Spleen (tissue), 11 donors: ENCODE measurements at regions not wholly inside any gene's neighbourhood (a gene's known extent, or its start where the extent isn't known, plus 50 kb on each side); places are given as distances from the start of the nearest gene placed in this dataset.

Source experiments
- DNase-seq: peaks from one replicate; pipeline ENCODE4 v3.0.0-alpha.2; 2020
- H3K27ac ChIP-seq, 8 donors: fragments of 200-600 bp; sonication (generic) in 7 of 8; 1 replicate in 4 of 8; 2 replicates in 4 of 8; pipeline versions ENCODE4 v1.5.0 to v1.8.0; 2016 to 2021; ENCODE audit warnings: inconsistent platforms in 4 of 8, mild to moderate bottlenecking in 4 of 8, moderate library complexity in 1 of 8
- H3K27me3 ChIP-seq, 7 donors: fragments of 200-600 bp; sonication (generic) in 6 of 7; replicated peaks in 1 of 7; 1 replicate in 4 of 7; 2 replicates in 3 of 7; pipeline versions ENCODE4 v1.5.0 to v1.8.0; 2016 to 2021; ENCODE audit warnings: inconsistent platforms in 3 of 7, mild to moderate bottlenecking in 1 of 7
- H3K36me3 ChIP-seq, 6 donors: fragments of 200-600 bp; sonication (generic) in 5 of 6; 1 replicate in 4 of 6; 2 replicates in 2 of 6; pipeline versions ENCODE4 v1.5.0 to v1.8.0; 2016 to 2021; ENCODE audit warnings: inconsistent platforms in 2 of 6
- H3K4me1 ChIP-seq, 6 donors: fragments of 200-600 bp; sonication (generic) in 5 of 6; 1 replicate in 3 of 6; 2 replicates in 3 of 6; pipeline versions ENCODE4 v1.5.0 to v1.8.0; 2016 to 2021; ENCODE audit warnings: inconsistent platforms in 3 of 6
- H3K4me3 ChIP-seq, 8 donors: fragments of 200-600 bp; sonication (generic) in 7 of 8; 1 replicate in 4 of 8; 2 replicates in 4 of 8; pipeline versions ENCODE4 v1.5.0 to v1.8.0; 2016 to 2021; ENCODE audit warnings: inconsistent platforms in 4 of 8, mild to moderate bottlenecking in 4 of 8, moderate library complexity in 2 of 8
- H3K9me3 ChIP-seq, 8 donors: fragments of 200-600 bp; sonication (generic) in 7 of 8; 1 replicate in 4 of 8; 2 replicates in 4 of 8; pipeline versions ENCODE4 v1.5.0 to v1.8.0; 2016 to 2021; ENCODE audit warnings: inconsistent platforms in 4 of 8
- POLR2A ChIP-seq, 3 donors: fragments of 450-650 bp; IDR thresholded peaks; one replicate each; pipeline ENCODE4 v1.5.1; 2017; ENCODE audit warnings: antibody characterized with exemption in 3 of 3, mild to moderate bottlenecking in 1 of 3
- POLR2AphosphoS5 ChIP-seq, 3 donors: sonication (generic); formaldehyde crosslinking; IDR thresholded peaks; one replicate each; pipeline ENCODE4 v1.5.1; 2017; ENCODE audit warnings: antibody characterized with exemption in 3 of 3
- WGBS, 5 donors: extraction: QIAGEN DNeasy Blood & Tissue Kit in 3 of 5; methylation state at CpG; one replicate each; pipeline versions ENCODE4 v1.1.5 to v1.1.7; 2013 to 2018; 5-methylcytosine and 5-hydroxymethylcytosine counted together
- intact Hi-C: fragments of 100-400 bp; cut with DNase I; formaldehyde crosslinking; loops from one replicate; pipeline ENCODE4 v1.15.0; 2023; ENCODE audit warnings: low total_unique reads
- TF ChIP-seq, protein P1 (sequence below), 11 experiments: fragments of 200-600 bp in 7 of 11; fragments of 450-650 bp in 4 of 11; sonication (generic) in 4 of 11; IDR thresholded peaks in 8 of 11; conservative IDR thresholded peaks in 3 of 11; 1 replicate in 7 of 11; 2 replicates in 4 of 11; pipeline versions ENCODE4 v1.4.0 to v1.8.0; 2016 to 2021; ENCODE audit warnings: antibody characterized with exemption in 11 of 11, inconsistent platforms in 4 of 11, mild to moderate bottlenecking in 1 of 11
- donor health status: healthy with polysubstance abuse.
- donor health status: DM: no; HTN: no; CAD: no; lungs with moderate emphysema.
- donor health status: DM: no; HTN: no; CAD: no.
- donor health status: Bipolar disorder and iron deficiency.
- donor health status: healthy.
- donor health status: DM: no; HTN: no; CAD: no.
- donor health status: DM: yes; HTN: yes; CAD: no.

DNA sequence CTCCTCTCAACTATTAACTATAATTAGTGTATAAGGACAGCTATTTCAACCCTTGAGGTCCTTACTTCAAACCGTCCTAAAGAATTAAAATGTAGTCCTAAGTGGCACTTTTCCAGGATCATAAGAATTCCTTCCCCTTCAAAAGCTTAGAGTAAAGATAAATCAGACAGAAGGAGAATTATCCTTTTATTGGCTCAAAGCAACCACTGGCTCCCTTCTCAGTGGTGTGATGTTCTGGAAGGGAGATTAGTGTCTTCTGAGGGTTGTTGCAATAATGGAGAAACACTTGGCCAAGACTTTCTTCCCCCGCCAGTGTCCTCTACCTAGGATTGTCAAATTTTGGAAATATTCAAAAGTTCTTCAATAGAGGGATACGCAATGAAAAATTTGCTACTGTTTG, 89.1 kb upstream of the PLEKHG1 start:
- no peak overlapping the region for H3K27ac ChIP-seq
- no peaks in the 10 kb centered on the region for H3K4me1 ChIP-seq
- no peaks in the 10 kb centered on the region for H3K27me3 ChIP-seq
- DNase-seq, result no peak
- WGBS, 5 donors, result 80 to 95% (median 86%) methylated on average over 3 of the region's 3 CpGs
- no peak overlapping the region for H3K4me3 ChIP-seq
- H3K36me3 ChIP-seq, result no peaks in the 10 kb centered on the region
- intact Hi-C loops, result no loop called here
- peaks cover 0 to 3% (median 0%) of the 10 kb centered on the region in 8 donors for H3K9me3 ChIP-seq
- no peak for TF ChIP-seq POLR2A (IDR thresholded peaks at IDR 0.05)
- TF ChIP-seq, protein P1, sequence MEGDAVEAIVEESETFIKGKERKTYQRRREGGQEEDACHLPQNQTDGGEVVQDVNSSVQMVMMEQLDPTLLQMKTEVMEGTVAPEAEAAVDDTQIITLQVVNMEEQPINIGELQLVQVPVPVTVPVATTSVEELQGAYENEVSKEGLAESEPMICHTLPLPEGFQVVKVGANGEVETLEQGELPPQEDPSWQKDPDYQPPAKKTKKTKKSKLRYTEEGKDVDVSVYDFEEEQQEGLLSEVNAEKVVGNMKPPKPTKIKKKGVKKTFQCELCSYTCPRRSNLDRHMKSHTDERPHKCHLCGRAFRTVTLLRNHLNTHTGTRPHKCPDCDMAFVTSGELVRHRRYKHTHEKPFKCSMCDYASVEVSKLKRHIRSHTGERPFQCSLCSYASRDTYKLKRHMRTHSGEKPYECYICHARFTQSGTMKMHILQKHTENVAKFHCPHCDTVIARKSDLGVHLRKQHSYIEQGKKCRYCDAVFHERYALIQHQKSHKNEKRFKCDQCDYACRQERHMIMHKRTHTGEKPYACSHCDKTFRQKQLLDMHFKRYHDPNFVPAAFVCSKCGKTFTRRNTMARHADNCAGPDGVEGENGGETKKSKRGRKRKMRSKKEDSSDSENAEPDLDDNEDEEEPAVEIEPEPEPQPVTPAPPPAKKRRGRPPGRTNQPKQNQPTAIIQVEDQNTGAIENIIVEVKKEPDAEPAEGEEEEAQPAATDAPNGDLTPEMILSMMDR (IDR thresholded peaks at IDR 0.05 in 8 of 11, conservative IDR thresholded peaks at IDR 0.05 in 3 of 11), result no peak
- no peak for TF ChIP-seq POLR2AphosphoS5 (IDR thresholded peaks at IDR 0.05)

DNA sequence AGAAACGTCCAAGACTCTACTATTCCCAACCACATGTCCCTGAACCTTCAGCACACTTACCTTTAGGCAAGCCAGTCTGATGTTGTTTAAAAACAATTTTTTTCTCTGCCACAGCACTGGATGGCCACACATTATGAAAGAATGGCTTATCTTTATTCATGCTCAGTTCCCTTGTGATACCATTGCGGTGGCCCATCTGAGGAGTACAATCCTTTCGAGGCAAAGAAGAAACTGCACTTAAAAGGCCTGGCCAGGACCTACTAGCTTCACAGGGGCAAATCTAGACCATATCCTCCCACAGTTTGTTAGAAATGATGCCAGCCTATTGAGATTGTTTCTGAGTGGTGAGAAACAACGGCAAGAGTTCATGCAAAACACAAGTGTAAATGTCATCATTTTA, 88.4 kb upstream of the PLEKHG1 start:
- H3K27me3 ChIP-seq, result no peaks in the 10 kb centered on the region
- no peaks in the 10 kb centered on the region for H3K36me3 ChIP-seq
- no peak for DNase-seq
- no peaks in the 10 kb centered on the region for H3K4me1 ChIP-seq
- H3K9me3 ChIP-seq, result peaks cover 0 to 3% (median 0%) of the 10 kb centered on the region in 8 donors
- WGBS, 5 donors, result 68 to 86% (median 75%) methylated on average over 4 of the region's 4 CpGs
- H3K27ac ChIP-seq, result no peak overlapping the region
- intact Hi-C loops, result no loop called here
- TF ChIP-seq, protein P1 (IDR thresholded peaks at IDR 0.05 in 8 of 11, conservative IDR thresholded peaks at IDR 0.05 in 3 of 11), result no peak
- TF ChIP-seq POLR2AphosphoS5 (IDR thresholded peaks at IDR 0.05), result no peak
- no peak overlapping the region for H3K4me3 ChIP-seq

DNA sequence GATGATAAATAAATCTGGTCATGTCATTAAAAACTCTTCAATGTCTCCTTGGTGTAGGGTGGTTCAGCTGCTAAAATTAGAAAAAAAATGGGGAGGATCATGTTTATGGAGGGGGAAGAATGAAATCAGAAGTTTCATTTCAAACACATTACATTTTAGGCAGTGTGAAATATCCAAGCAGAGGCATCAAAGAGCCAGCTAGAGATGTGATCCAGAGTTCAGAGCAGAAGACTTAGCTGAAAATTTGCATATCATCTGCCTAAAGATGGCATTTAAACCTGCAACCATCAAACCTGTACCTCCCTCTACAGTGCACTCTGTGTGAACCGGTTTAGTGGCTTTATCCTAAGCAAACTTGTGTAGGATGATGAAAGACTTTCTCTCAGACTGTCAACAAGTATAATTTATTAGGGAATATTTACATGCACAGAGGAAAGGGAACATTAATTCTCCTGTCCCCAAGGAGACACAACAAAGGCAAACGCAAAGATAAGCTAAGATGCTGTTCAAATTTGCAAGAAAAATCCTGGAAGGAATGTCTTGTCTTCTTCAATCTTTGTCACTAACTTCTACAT, 84.8 kb upstream of the PLEKHG1 start:
- Histone ChIP-seq H3K27me3 (no peaks in the 10 kb centered on the region), H3K27ac (no peak overlapping the region), H3K9me3 (no peaks in the 10 kb centered on the region), H3K4me3 (no peak overlapping the region), H3K4me1 (no peaks in the 10 kb centered on the region), H3K36me3 (no peaks in the 10 kb centered on the region)
- no peak for TF ChIP-seq POLR2A (IDR thresholded peaks at IDR 0.05)
- TF ChIP-seq, protein P1 (IDR thresholded peaks at IDR 0.05 in 8 of 11, conservative IDR thresholded peaks at IDR 0.05 in 3 of 11), result no peak
- TF ChIP-seq POLR2AphosphoS5 (IDR thresholded peaks at IDR 0.05), result no peak
- 58 to 75% (median 67%) methylated on average over 2 of the region's 2 CpGs for WGBS, 5 donors
- no peak for DNase-seq
- intact Hi-C loops, result no loop called here

DNA sequence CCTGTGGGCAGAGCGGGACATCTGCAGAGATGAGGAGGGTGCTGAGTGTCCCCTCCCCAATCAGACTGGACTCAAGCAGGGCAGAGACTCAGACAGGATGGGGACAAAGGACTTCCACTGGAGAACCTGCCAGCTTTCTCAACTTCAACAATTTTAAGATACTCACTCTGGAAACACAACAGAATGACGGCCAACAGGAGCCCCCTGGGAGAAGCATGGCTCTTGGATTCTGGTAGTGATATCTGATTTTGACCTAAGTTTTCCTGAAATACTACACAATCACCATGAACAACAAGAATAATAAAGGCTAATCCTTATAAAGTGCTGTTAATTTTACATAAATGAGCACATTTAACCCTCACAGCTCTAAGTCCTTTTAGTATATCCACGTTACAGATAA, 83.5 kb upstream of the PLEKHG1 start:
- Histone ChIP-seq H3K9me3 (no peaks in the 10 kb centered on the region), H3K4me3 (no peak overlapping the region), H3K4me1 (no peaks in the 10 kb centered on the region), H3K27me3 (no peaks in the 10 kb centered on the region), H3K27ac (no peak overlapping the region), H3K36me3 (no peaks in the 10 kb centered on the region)
- intact Hi-C loops, result no loop called here
- 79 to 90% (median 87%) methylated on average over 3 of the region's 3 CpGs for WGBS, 5 donors
- TF ChIP-seq, protein P1 (IDR thresholded peaks at IDR 0.05 in 8 of 11, conservative IDR thresholded peaks at IDR 0.05 in 3 of 11), result no peak
- no peak for TF ChIP-seq POLR2AphosphoS5 (IDR thresholded peaks at IDR 0.05)
- no peak for TF ChIP-seq POLR2A (IDR thresholded peaks at IDR 0.05)
- DNase-seq, result no peak
